NT2/D1 (cell line): ENCODE measurements at regions not wholly inside any gene's neighbourhood (a gene's known extent, or its start where the extent isn't known, plus 50 kb on each side); places are given as distances from the start of the nearest gene placed in this dataset.

Source experiments
- DNase-seq: peaks from one replicate; pipeline ENCODE4 v3.0.0-alpha.2; 2011; ENCODE audit warnings: low read depth, low spot score
- H3K27me3 ChIP-seq: 2 replicates; pipeline ENCODE4 v1.6.0; 2011; ENCODE audit warnings: mild to moderate bottlenecking; ENCODE audit not compliant: insufficient read length, insufficient read depth
- H3K36me3 ChIP-seq: 2 replicates; pipeline ENCODE4 v1.6.1; 2011; ENCODE audit warnings: mild to moderate bottlenecking, low read length, mixed read lengths; ENCODE audit not compliant: insufficient read depth, insufficient read length
- H3K4me1 ChIP-seq: 2 replicates; pipeline ENCODE4 v1.5.1; 2011; ENCODE audit not compliant: insufficient read depth, insufficient read length
- H3K4me3 ChIP-seq: 2 replicates; pipeline ENCODE4 v1.5.1; 2011; ENCODE audit warnings: low read depth; ENCODE audit not compliant: insufficient read length
- H3K9ac ChIP-seq: 2 replicates; pipeline ENCODE4 v1.6.0; 2011; ENCODE audit warnings: low read depth; ENCODE audit not compliant: insufficient read length
- H3K9me3 ChIP-seq: 2 replicates; pipeline ENCODE4 v1.5.1; 2011; ENCODE audit warnings: mild to moderate bottlenecking, low read length; ENCODE audit not compliant: insufficient read depth
- SUZ12 ChIP-seq: IDR thresholded peaks from 2 replicates; pipeline ENCODE4 v1.6.1; 2011; ENCODE audit not compliant: insufficient read length, insufficient read depth; ENCODE audit errors: extremely low read depth
- YY1 ChIP-seq: IDR thresholded peaks from 2 replicates; pipeline ENCODE4 v1.6.1; 2011; ENCODE audit not compliant: insufficient read length, insufficient read depth
- ZNF274 ChIP-seq: IDR thresholded peaks from 2 replicates; pipeline ENCODE4 v1.6.1; 2011; ENCODE audit warnings: mild to moderate bottlenecking, low read depth, low read length

DNA sequence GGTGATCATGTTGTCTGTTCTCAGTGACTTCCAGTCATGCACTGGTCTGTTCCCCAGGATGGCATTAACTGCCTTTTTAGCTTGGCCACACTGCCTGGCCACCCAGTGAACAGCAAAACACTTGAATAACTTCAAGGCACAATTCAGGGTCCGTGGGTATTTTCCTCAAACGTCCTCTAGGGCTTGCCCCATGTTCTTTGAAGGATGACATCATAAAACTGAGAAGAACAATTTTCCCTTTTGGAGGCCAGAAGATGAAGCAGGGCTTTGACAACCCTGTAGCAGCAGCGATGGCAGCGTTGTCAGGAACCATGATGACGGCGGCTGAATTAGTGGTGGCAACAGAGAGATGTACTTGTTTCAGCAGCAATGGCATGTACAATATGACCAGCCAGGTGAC is 465.9 kb upstream of the ONECUT1 start:
- TF ChIP-seq ZNF274, result no peak
- TF ChIP-seq YY1, result no peak
- no peak for TF ChIP-seq SUZ12
- H3K36me3 ChIP-seq, result no peaks in the 10 kb centered on the region
- no peak overlapping the region for H3K4me3 ChIP-seq
- no peak for DNase-seq
- H3K27me3 ChIP-seq, result no peaks in the 10 kb centered on the region
- no peaks in the 10 kb centered on the region for H3K9me3 ChIP-seq
- no peak overlapping the region for H3K9ac ChIP-seq
- no peaks in the 10 kb centered on the region for H3K4me1 ChIP-seq

GRCh38 chr15:53251996-53252395 is 461.9 kb upstream of the ONECUT1 start:
- Histone ChIP-seq H3K9ac (no peak overlapping the region), H3K4me3 (no peak overlapping the region), H3K4me1 (no peaks in the 10 kb centered on the region), H3K27me3 (no peaks in the 10 kb centered on the region), H3K36me3 (no peaks in the 10 kb centered on the region), H3K9me3 (no peaks in the 10 kb centered on the region)
- DNase-seq, result no peak
- TF ChIP-seq ZNF274 (no peak), YY1 (no peak)

GRCh38 chr15:53251523-53251922 is 461.4 kb upstream of the ONECUT1 start:
- DNase-seq, result no peak
- H3K4me3 ChIP-seq, result no peak overlapping the region
- H3K36me3 ChIP-seq, result no peaks in the 10 kb centered on the region
- no peak overlapping the region for H3K9ac ChIP-seq
- H3K4me1 ChIP-seq, result no peaks in the 10 kb centered on the region
- H3K27me3 ChIP-seq, result no peaks in the 10 kb centered on the region
- H3K9me3 ChIP-seq, result no peaks in the 10 kb centered on the region
- TF ChIP-seq YY1, result no peak

DNA sequence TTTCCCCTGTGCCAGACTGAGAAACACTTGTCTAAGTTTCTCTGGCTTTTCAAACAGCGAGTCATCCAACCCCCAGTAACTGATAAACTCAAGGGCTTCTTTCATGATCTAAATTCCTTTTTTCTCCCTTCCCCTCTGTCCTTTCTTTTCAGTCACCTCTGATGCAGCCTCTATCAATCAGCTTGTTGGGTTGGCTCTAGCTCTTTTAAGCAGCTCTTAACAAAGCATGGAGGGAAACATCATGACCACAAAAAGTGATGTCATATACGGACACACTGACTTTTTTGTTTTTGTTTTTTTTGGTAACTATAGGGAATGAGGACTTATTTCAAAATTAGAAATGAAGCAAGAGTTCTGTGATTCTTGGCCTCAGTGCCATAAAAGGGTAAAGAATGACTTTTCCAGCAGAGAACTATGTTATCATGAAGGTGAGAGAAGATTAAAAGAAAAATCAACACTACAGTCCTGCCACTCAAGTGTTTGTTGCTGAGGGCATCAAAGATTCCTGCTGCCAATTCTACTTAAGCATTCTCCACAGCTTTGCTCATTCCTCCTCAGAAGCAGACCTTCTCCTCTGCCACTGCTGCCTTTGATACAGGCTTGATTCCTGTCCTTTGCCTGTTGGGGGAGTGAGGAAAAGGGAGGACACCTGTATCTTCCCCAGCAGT is 457.0 kb upstream of the ONECUT1 start:
- H3K9ac ChIP-seq, result no peak overlapping the region
- no peak for DNase-seq
- H3K4me3 ChIP-seq, result no peak overlapping the region
- TF ChIP-seq ZNF274 (no peak), SUZ12 (no peak), YY1 (no peak)
- no peaks in the 10 kb centered on the region for H3K4me1 ChIP-seq
- H3K36me3 ChIP-seq, result no peaks in the 10 kb centered on the region
- no peaks in the 10 kb centered on the region for H3K9me3 ChIP-seq
- H3K27me3 ChIP-seq, result no peaks in the 10 kb centered on the region

GRCh38 chr15:53246404-53246803 is 456.3 kb upstream of the ONECUT1 start:
- no peaks in the 10 kb centered on the region for H3K27me3 ChIP-seq
- no peaks in the 10 kb centered on the region for H3K36me3 ChIP-seq
- H3K9ac ChIP-seq, result no peak overlapping the region
- no peak for DNase-seq
- no peaks in the 10 kb centered on the region for H3K9me3 ChIP-seq
- no peak for TF ChIP-seq SUZ12
- no peak for TF ChIP-seq ZNF274
- TF ChIP-seq YY1, result no peak
- no peaks in the 10 kb centered on the region for H3K4me1 ChIP-seq
- H3K4me3 ChIP-seq, result no peak overlapping the region

- no peaks in the 10 kb centered on the region for H3K4me1 ChIP-seq
- no peaks in the 10 kb centered on the region for H3K36me3 ChIP-seq
- H3K4me3 ChIP-seq, result no peak overlapping the region
- no peaks in the 10 kb centered on the region for H3K27me3 ChIP-seq
- no peaks in the 10 kb centered on the region for H3K9me3 ChIP-seq
- TF ChIP-seq YY1, result no peak
- TF ChIP-seq SUZ12, result no peak
- TF ChIP-seq ZNF274, result no peak
- no peak overlapping the region for H3K9ac ChIP-seq
- no peak for DNase-seq
Observed at GRCh38 chr15:53233801-53234200, 443.7 kb upstream of the ONECUT1 start.

DNA sequence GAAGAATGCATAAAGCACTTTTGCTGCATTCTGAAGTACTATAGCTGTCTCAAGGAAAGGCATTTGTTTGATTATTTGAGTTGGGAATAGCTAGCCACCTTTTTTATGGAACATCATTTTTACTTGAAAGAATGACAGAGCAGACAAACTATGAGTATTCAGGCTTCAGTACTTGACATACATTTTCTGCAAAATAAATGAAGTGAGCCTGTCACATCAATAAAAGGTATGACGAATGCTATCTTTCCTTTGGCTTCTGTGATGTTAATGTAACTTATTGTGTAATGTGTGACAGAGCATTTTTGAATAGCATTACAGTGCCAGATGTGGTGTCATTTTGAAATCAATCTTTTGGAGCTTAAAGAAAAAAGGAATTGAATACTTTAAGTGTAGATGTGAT is 440.3 kb upstream of the ONECUT1 start:
- Histone ChIP-seq H3K4me1 (no peaks in the 10 kb centered on the region), H3K9me3 (no peaks in the 10 kb centered on the region), H3K27me3 (no peaks in the 10 kb centered on the region), H3K9ac (no peak overlapping the region), H3K4me3 (no peak overlapping the region), H3K36me3 (no peaks in the 10 kb centered on the region)
- no peak for TF ChIP-seq YY1
- TF ChIP-seq ZNF274, result no peak
- TF ChIP-seq SUZ12, result no peak
- DNase-seq, result no peak
